H9 (cell line): ENCODE measurements at regions not wholly inside any gene's neighbourhood (a gene's known extent, or its start where the extent isn't known, plus 50 kb on each side); places are given as distances from the start of the nearest gene placed in this dataset.

ENCODE experiments used
- DNase-seq: peaks from one replicate; pipeline ENCODE4 v3.0.0-alpha.2; 2017
- H2AFZ ChIP-seq: one replicate; pipeline ENCODE4 v1.6.1; 2013; ENCODE audit warnings: mild to moderate bottlenecking, low read length, control low read depth, moderate library complexity
- H2AK5ac ChIP-seq: 2 replicates; pipeline ENCODE4 v1.6.1; 2013; ENCODE audit warnings: low read length, control low read depth, mixed read lengths; ENCODE audit not compliant: insufficient read length
- H2BK120ac ChIP-seq: one replicate; pipeline ENCODE4 v1.6.1; 2013; ENCODE audit warnings: low read depth, mild to moderate bottlenecking, low read length, control low read depth, inconsistent platforms; ENCODE audit not compliant: poor library complexity, severe bottlenecking
- H2BK12ac ChIP-seq: 2 replicates; pipeline ENCODE4 v1.6.1; 2013; ENCODE audit warnings: low read length, control low read depth, mixed read lengths, low read depth; ENCODE audit not compliant: insufficient read length
- H2BK15ac ChIP-seq: 2 replicates; pipeline ENCODE4 v1.6.1; 2013; ENCODE audit warnings: low read depth, low read length, control low read depth
- H2BK20ac ChIP-seq: one replicate; pipeline ENCODE4 v1.6.1; 2013; ENCODE audit warnings: low read depth, mild to moderate bottlenecking, low read length, control low read depth, inconsistent platforms; ENCODE audit not compliant: poor library complexity, severe bottlenecking
- H2BK5ac ChIP-seq: 2 replicates; pipeline ENCODE4 v1.6.1; 2013; ENCODE audit warnings: low read length, control low read depth, mixed read lengths; ENCODE audit not compliant: insufficient read length
- H3K14ac ChIP-seq: 2 replicates; pipeline ENCODE4 v1.6.1; 2013; ENCODE audit warnings: low read length, control low read depth; ENCODE audit not compliant: insufficient read depth
- H3K18ac ChIP-seq: 2 replicates; pipeline ENCODE4 v1.6.1; 2013; ENCODE audit warnings: low read depth, mild to moderate bottlenecking, mixed read lengths, low read length, control low read depth; ENCODE audit not compliant: insufficient read length
- H3K23ac ChIP-seq: 2 replicates; pipeline ENCODE4 v1.6.1; 2013; ENCODE audit warnings: low read length, control low read depth, mixed read lengths, low read depth; ENCODE audit not compliant: insufficient read length
- H3K23me2 ChIP-seq: 2 replicates; pipeline ENCODE4 v1.6.1; 2013; ENCODE audit warnings: low read depth, mild to moderate bottlenecking, mixed read lengths, low read length, control low read depth; ENCODE audit not compliant: insufficient read length, poor library complexity, severe bottlenecking
- H3K27ac ChIP-seq: 2 replicates; pipeline ENCODE4 v1.5.1; 2013; ENCODE audit warnings: low read length, control low read depth, mixed read lengths, low read depth; ENCODE audit not compliant: insufficient read length
- H3K27me3 ChIP-seq: 2 replicates; pipeline ENCODE4 v1.6.1; 2013; ENCODE audit warnings: low read length, control low read depth, inconsistent platforms; ENCODE audit not compliant: insufficient read depth
- H3K4ac ChIP-seq: 2 replicates; pipeline ENCODE4 v1.6.1; 2013; ENCODE audit warnings: low read depth, mild to moderate bottlenecking, control low read depth, inconsistent platforms, low read length, moderate library complexity
- H3K4me1 ChIP-seq: 2 replicates; pipeline ENCODE4 v1.6.1; 2013; ENCODE audit warnings: low read length, control low read depth, inconsistent platforms; ENCODE audit not compliant: insufficient read depth
- H3K4me2 ChIP-seq: 2 replicates; pipeline ENCODE4 v1.6.1; 2013; ENCODE audit warnings: low read length, control low read depth, mixed read lengths; ENCODE audit not compliant: insufficient read length, insufficient read depth
- H3K56ac ChIP-seq: 2 replicates; pipeline ENCODE4 v1.6.1; 2013; ENCODE audit warnings: low read depth, mild to moderate bottlenecking, mixed read lengths, low read length, control low read depth; ENCODE audit not compliant: insufficient read length
- H3K79me1 ChIP-seq: 2 replicates; pipeline ENCODE4 v1.6.1; 2013; ENCODE audit warnings: low read depth, mild to moderate bottlenecking, moderate library complexity, low read length, control low read depth, inconsistent platforms; ENCODE audit not compliant: insufficient read depth, poor library complexity, severe bottlenecking
- H3K79me2 ChIP-seq: 2 replicates; pipeline ENCODE4 v1.6.1; 2013; ENCODE audit warnings: low read length, control low read depth, inconsistent platforms; ENCODE audit not compliant: insufficient read depth
- H3K9ac ChIP-seq: 2 replicates; pipeline ENCODE4 v1.6.1; 2013; ENCODE audit warnings: low read length, control low read depth, mixed read lengths; ENCODE audit not compliant: insufficient read length; ENCODE audit errors: extremely low read depth
- H3K9me3 ChIP-seq: one replicate; pipeline ENCODE4 v1.6.1; 2013; ENCODE audit warnings: low read depth, low read length, inconsistent platforms; ENCODE audit not compliant: control insufficient read depth
- H3T11ph ChIP-seq: one replicate; pipeline ENCODE4 v1.6.1; 2013; ENCODE audit warnings: mild to moderate bottlenecking, low read length, control low read depth, inconsistent platforms
- H4K20me1 ChIP-seq: one replicate; pipeline ENCODE4 v1.6.1; 2013; ENCODE audit not compliant: control insufficient read depth, insufficient read length, insufficient read depth
- H4K5ac ChIP-seq: 2 replicates; pipeline ENCODE4 v1.6.1; 2013; ENCODE audit warnings: low read depth, mild to moderate bottlenecking, mixed read lengths, low read length, control low read depth; ENCODE audit not compliant: insufficient read length
- H4K8ac ChIP-seq: replicated peaks from 2 replicates; pipeline ENCODE4 v1.6.1; 2013; ENCODE audit warnings: low read length, control low read depth, mixed read lengths, low read depth; ENCODE audit not compliant: insufficient read length
- H4K91ac ChIP-seq: 2 replicates; pipeline ENCODE4 v1.6.1; 2013; ENCODE audit warnings: low read depth, mild to moderate bottlenecking, moderate library complexity, mixed read lengths, low read length, control low read depth; ENCODE audit not compliant: insufficient read length
- H3K27ac Mint-ChIP-seq, 3 experiments: 2 replicates in 2 of 3; 3 replicates in 1 of 3; pipeline ENCODE4 v1.8.0; 2020 to 2021; ENCODE audit warnings: mixed read lengths in 3 of 3, mild to moderate bottlenecking in 1 of 3, moderate library complexity in 1 of 3
- H3K27me3 Mint-ChIP-seq: 2 replicates; pipeline ENCODE4 v1.8.0; 2021; ENCODE audit warnings: low read depth, mild to moderate bottlenecking, moderate library complexity, mixed read lengths
- H3K36me3 Mint-ChIP-seq, 3 experiments: 2 replicates in 2 of 3; 3 replicates in 1 of 3; pipeline ENCODE4 v1.8.0; 2020 to 2021; ENCODE audit warnings: low read depth in 3 of 3, mixed read lengths in 3 of 3; ENCODE audit not compliant: insufficient read depth in 1 of 3
- H3K4me1 Mint-ChIP-seq, 2 experiments: 2 replicates each; pipeline ENCODE4 v1.8.0; 2020; ENCODE audit warnings: mixed read lengths in 2 of 2
- H3K4me3 Mint-ChIP-seq, 2 experiments: 2 replicates in 1 of 2; 3 replicates in 1 of 2; pipeline ENCODE4 v1.8.0; 2020 to 2021; ENCODE audit warnings: mild to moderate bottlenecking in 2 of 2, mixed read lengths in 2 of 2, moderate library complexity in 1 of 2
- H3K9me3 Mint-ChIP-seq, 2 experiments: 2 replicates in 1 of 2; 3 replicates in 1 of 2; pipeline ENCODE4 v1.8.0; 2020; ENCODE audit warnings: mild to moderate bottlenecking in 2 of 2, mixed read lengths in 2 of 2, moderate library complexity in 1 of 2
- WGBS: extraction: QIAGEN DNeasy Blood & Tissue Kit; methylation state at CpG from one replicate; pipeline ENCODE4 v1.1.7; 2013; ENCODE audit warnings: missing lambda C conversion rate, low lambda C conversion rate, mixed read lengths; ENCODE audit not compliant: insufficient read length; ENCODE audit errors: extremely low coverage; 5-methylcytosine and 5-hydroxymethylcytosine counted together
- TF ChIP-seq, protein P1 (sequence below): fragments of 200-600 bp; sonication (generic); conservative IDR thresholded peaks from 3 replicates; pipeline ENCODE4 v1.8.0; 2021; ENCODE audit warnings: antibody characterized with exemption, mild to moderate bottlenecking

DNA sequence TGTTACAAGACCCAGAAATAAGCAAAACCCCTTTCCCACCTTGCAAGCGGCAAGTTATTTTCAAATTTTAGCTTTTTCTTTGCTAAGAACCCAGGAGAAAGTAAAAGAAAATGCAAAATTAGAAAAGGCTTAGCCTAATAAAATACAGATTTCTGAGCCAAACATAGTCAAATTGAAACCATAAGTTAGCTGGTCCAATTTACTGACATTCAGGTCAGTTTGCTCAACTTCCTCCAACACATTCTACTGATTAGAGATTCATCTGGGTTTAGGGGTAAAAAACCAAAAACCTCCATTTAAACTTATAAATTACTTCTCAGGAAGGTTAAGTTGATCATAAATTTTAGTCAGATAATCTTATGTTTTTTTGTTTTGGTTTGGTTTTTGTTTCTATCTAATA, 701.8 kb upstream of the CXADR start:
- DNase-seq, result no peak
- Histone ChIP-seq H2AFZ (no peak overlapping the region), H3K27ac (no peak overlapping the region), H4K8ac (no peak overlapping the region), H3K4me1 (no peaks in the 10 kb centered on the region; the same call in 1 of the 2 replicates), H3K56ac (no peak overlapping the region), H2BK20ac (no peak overlapping the region), H2BK12ac (no peak overlapping the region), H4K20me1 (no peaks in the 10 kb centered on the region), H2BK120ac (no peak overlapping the region), H3K27me3 (no peaks in the 10 kb centered on the region), H2AK5ac (no peak overlapping the region), H3T11ph (no peak overlapping the region), H3K9ac (no peak overlapping the region), H3K9me3 (no peaks in the 10 kb centered on the region), H3K4ac (no peak overlapping the region), H2BK15ac (no peak overlapping the region), H4K91ac (no peak overlapping the region), H3K23ac (no peak overlapping the region), H2BK5ac (no peak overlapping the region), H3K14ac (no peak overlapping the region), H3K4me2 (no peak overlapping the region), H3K79me2 (no peaks in the 10 kb centered on the region), H3K23me2 (no peaks in the 10 kb centered on the region), H3K18ac (no peak overlapping the region), H4K5ac (no peak overlapping the region), H3K79me1 (no peaks in the 10 kb centered on the region)
- Mint-ChIP-seq H3K4me1 (peaks cover 9 to 11% of the 10 kb centered on the region in 2 experiments), H3K27ac (no peak overlapping the region), H3K9me3 (peaks cover 0 to 3% of the 10 kb centered on the region in 2 experiments; a peak in 2 of 5 replicates), H3K27me3 (no peaks in the 10 kb centered on the region), H3K4me3 (no peak overlapping the region), H3K36me3 (peaks cover 0 to 4% (median 0%) of the 10 kb centered on the region in 3 experiments; a peak in 2 of 7 replicates)
- TF ChIP-seq, protein P1, sequence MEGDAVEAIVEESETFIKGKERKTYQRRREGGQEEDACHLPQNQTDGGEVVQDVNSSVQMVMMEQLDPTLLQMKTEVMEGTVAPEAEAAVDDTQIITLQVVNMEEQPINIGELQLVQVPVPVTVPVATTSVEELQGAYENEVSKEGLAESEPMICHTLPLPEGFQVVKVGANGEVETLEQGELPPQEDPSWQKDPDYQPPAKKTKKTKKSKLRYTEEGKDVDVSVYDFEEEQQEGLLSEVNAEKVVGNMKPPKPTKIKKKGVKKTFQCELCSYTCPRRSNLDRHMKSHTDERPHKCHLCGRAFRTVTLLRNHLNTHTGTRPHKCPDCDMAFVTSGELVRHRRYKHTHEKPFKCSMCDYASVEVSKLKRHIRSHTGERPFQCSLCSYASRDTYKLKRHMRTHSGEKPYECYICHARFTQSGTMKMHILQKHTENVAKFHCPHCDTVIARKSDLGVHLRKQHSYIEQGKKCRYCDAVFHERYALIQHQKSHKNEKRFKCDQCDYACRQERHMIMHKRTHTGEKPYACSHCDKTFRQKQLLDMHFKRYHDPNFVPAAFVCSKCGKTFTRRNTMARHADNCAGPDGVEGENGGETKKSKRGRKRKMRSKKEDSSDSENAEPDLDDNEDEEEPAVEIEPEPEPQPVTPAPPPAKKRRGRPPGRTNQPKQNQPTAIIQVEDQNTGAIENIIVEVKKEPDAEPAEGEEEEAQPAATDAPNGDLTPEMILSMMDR, result no peak
- WGBS, result no CpG with 5 or more reads among the region's 1 CpG
